ENCODE measurements at regions not wholly inside any gene's neighbourhood (a gene's known extent, or its start where the extent isn't known, plus 50 kb on each side); places are given as distances from the start of the nearest gene placed in this dataset.

GRCh38 chr12:113684908-113685782 lies 213.5 kb upstream of the LHX5 start:
- DNase-seq (ENCODE audit: low read depth) = no peak

- no peak for DNase-seq (ENCODE audit: low read depth)
Observed at GRCh38 chr12:113684053-113684907, 212.6 kb upstream of the LHX5 start.

- no peak for DNase-seq (ENCODE audit: low read depth)
Observed at GRCh38 chr12:113683574-113683973, 211.9 kb upstream of the LHX5 start.

DNA sequence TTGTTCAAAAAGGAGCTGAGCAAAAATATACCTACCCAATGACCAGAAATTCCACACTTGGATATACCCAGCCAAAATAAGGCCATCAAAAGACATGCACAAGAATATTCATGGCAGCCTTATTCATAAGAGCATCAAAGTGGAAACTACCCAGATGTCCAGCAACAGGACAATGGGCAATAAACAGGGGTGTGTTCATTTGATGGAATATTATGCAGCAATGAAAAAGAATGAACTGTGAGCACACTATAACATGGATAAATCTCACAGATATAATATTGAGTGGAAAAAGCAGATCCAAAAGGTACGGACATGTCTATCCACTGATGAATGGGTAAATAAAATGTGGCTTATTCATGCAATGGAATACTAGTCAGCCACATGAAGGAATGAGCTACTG lies 209.2 kb upstream of the LHX5 start:
- DNase-seq (ENCODE audit: low read depth) = no peak

- no peak for DNase-seq (ENCODE audit: low read depth)
Observed at GRCh38 chr12:113678223-113679119, 206.8 kb upstream of the LHX5 start.

- DNase-seq (ENCODE audit: low read depth) = no peak
Observed at GRCh38 chr12:113676547-113676946, 204.9 kb upstream of the LHX5 start.

- no peak for DNase-seq (ENCODE audit: low read depth)
Observed at GRCh38 chr12:113676117-113676516, 204.4 kb upstream of the LHX5 start.

DNA sequence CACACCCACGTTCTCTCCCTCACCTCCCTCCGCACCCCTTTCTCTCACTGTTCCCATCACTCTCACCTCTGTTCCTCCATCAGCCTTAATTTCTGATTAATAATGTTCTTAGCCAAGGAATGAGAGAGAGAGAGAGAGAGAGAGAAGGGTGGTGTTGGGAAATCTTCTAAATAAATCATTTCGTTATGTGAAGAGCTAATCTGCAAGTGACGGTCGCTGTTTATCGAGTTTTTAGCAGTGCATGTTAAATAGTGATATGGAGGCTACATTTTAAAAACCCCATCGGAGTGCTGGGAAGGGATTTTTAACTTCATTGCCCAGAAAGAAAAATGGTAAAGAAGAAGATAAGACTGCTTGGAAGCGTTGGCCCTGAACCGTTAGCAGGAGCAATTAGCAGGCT lies 203.3 kb upstream of the LHX5 start:
- DNase-seq (ENCODE audit: low read depth) = no peak

DNA sequence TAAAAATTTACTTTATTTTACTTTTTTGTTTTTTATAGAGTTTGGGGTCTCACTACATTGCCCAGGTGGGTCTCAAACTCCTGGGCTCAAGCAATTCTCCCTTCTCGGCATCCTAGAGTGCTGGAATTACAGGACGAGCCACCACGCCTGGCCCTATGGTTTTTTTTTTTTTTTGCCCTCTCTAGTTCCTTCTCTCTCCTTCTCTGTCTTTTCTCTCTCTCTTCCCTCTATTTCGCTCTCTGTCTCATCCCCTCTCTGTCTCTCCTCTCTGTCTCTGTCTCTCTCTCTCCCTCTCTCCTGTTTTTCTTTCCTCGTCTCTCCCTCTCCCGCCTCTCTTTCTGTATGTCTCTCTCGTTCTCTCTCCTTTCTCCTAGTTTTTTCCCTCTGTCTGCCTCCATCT lies 202.6 kb upstream of the LHX5 start:
- no peak for DNase-seq (ENCODE audit: low read depth)

DNA sequence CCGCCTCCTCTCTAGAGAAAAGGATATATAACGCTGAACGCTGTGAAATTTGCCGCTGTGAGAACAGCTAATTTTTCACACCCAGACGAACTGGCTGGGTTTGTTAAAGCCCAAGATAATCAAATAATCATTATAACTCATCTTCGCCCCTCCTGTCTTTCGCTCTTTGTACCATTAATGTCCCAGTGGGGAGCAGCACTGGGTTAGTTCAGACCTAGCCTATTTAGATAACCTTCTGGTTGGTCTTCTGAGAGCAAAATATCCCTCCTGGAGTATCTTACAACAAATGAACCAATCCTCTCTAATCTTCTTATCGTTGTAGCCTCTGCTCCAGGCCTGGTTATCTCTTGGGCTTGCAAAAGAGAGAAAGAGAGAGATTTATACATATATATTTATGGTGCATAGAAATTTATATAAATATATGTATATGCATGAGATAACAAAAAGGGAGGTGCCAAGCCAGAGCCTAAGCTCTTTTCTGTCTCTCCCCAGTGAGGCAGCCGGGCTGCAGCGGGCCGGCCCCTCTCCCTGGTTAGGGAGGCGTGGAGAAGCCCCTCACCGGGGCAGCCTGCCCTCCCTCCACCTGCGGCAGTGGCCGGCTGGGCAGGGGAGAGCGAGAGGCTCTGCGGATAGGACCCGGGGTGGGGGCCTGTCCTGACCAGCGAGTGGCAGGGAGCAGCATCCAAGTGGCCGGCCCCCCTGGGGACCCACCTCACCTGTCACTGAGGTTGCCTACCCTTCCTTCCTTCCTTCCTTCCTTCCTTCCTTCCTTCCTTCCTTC lies 202.0 kb upstream of the LHX5 start:
- no peak for DNase-seq (ENCODE audit: low read depth)

DNA sequence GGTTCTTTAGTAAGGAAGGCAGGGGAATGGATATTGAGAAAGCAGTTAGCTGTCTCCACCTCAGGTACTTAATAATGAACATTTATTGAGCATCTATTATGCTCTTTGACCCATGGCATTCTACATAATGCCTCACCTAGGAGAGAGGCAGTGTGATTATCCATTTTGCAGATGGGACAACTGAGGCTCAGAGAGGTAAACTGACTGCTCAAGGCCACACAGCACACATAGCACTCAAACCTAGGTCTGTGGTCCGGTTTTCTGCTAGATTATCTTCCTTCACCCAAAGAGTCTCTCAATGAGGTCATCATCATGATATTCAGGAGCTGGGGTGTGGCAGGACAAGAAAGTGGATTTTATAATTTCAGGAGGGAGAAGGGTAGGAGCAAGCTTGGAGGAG lies 199.1 kb upstream of the LHX5 start:
- no peak for DNase-seq (ENCODE audit: low read depth)

DNA sequence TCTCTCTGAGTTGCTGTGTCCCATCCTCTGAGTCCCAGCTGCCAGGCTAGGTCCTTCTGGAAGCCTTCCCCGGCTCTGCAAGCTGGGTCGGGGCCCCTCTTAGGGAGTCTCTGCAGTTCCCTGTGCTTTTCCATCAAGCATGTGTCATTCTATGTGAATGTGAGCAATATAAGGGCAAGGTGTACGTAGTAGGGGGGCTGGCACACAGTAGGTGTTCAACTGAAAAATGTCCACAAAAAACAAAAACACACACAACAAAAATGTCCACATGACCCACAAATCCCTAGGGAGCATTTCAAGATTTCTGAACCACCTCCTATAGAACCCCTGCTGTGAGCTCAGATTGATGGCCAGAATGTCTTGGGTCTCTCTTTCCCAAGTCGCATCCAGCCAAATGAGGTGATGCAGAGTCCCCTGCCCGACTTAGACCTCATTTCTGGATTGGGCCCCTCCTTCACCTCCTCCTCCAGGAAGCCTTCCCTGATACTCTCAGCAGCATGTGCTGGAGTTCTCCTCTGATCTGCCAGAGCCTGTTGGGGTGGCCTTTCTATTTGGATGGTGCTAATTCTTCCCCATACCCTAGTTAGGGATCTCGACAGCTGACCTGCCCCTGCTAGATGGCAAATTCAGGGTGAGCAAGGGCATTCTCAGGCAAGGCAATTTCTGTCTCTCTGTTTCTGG lies 196.1 kb upstream of the LHX5 start:
- DNase-seq (ENCODE audit: low read depth) = no peak

- no peak for DNase-seq (ENCODE audit: low read depth)
Observed at GRCh38 chr12:113667095-113667494, 195.4 kb upstream of the LHX5 start.

DNA sequence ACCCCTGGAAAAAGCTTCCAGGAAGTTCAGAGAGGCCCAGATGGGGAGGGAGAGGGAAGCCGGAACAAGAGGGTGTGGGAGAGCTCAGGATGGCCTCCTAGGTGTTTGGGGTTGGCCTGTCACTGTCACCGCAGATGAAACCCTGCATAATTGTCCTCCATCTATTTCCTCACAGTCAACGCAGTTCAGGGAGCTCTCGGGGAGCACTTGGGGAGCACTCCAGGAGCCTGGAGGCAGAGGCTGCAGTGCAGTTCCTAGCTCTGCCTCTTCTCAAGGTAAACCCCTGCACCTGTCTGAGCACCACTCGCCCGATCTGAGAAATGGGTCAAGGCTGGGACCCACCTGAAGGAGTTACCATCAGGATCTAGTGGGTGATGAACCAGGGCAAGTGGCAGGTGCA lies 194.6 kb upstream of the LHX5 start:
- DNase-seq (ENCODE audit: low read depth) = no peak

DNA sequence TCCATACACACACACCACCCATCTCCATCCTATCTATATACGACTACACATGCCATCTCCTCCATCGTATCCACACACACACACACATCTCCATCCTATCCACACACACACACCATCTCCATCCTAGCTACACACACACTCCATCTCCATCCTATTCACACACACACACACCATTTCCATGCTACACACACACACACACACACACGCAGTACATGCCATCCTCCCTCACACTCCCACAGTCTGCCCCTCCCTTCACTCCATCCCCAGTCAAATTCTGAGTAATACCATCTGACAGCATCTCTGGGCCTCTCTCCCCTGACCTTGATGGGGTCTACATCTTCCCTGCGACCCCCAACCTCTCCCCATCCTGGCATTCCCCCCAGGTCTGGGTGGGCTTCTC lies 193.8 kb upstream of the LHX5 start:
- DNase-seq (ENCODE audit: low read depth) = no peak

DNA sequence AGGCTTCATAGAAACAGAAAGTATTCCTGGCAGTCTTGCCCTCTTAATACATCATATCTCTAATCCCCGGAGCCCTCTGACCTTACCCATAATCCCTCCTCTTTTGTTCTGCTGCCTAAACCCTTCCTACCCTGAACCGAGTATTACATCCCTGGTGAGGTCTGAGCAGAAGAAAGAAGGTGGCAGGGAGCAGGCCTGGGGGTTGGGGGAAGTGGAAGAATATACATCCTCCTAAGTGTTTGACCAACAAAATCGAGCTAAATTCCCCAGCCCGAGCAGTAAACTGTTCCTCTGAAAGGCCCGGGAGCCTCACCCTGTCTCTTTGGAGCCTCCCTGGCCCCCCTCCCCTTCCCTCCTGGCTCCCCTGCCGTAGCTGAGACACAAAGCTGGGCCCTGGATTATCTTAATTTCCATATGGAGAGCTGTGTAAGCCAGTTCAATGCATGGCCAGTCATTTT lies 192.6 kb upstream of the LHX5 start:
- DNase-seq (ENCODE audit: low read depth) = no peak

GRCh38 chr12:113663396-113663795 lies 191.7 kb upstream of the LHX5 start:
- DNase-seq (ENCODE audit: low read depth) = no peak

- DNase-seq (ENCODE audit: low read depth) = no peak
Observed at GRCh38 chr12:113660936-113661335, 189.3 kb upstream of the LHX5 start.

DNA sequence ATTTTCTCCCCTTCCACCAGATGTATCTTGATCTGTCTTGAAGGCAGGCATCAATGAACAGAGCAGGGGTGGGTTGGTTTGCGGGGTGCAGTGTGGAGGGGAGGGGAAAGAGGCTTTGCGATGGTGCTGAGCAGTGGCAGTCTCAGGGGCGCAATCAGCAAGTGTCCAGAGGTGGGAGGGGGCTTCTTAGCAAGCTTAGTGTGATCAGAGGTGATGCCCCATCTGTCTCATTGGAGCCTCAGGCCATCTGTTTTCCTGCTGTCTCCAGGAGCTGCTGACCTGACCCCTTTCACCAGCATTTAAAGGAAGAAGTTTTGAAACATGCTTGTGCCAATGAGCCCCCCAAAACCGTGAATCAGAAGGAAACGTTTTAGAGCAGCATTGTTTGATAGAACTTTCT lies 187.7 kb upstream of the LHX5 start:
- no peak for DNase-seq (ENCODE audit: low read depth)

DNA sequence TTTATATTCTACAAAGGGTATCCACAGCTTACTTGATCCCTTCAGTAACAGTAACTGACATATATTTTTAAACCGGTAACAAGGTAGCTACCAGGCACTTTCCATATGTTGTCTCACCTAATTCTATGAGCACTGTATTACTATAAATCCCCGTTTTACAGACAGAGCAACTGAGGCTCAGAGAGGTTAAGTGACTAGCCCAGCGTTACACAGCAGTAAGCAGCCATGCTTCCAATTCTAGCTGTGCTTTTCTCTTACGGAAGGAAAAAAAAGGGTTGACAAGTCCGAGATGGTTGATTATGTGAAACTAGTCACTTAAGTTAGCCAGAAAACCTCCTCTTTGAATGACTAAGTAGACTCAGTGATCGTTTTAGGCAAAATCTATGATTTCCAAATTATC lies 187.3 kb upstream of the LHX5 start:
- DNase-seq (ENCODE audit: low read depth) = no peak
